Endothelial cell of umbilical vein (primary cell): ENCODE measurements at regions not wholly inside any gene's neighbourhood (a gene's known extent, or its start where the extent isn't known, plus 50 kb on each side); places are given as distances from the start of the nearest gene placed in this dataset.
"Not testable (repeated sequence)": the region's sequence is repeated elsewhere in the genome, so short reads cannot be mapped to it uniquely, and the experiment has no call there.

Source experiments
- BruUV-seq: library from RNA; stranded (reverse); fragments of 400-500 nt; replicated peaks from 2 replicates; lab custom pipeline; 2021; lab: Mats Ljungman, UMichigan
- CTCF ChIA-PET: fragments of 300-600, 350-600 bp; sonication (Branson Sonifier 250); formaldehyde crosslinking; loops from one replicate; lab custom pipeline; 2021; ENCODE audit warnings: antibody characterized with exemption, inconsistent platforms; lab: Charles Lee
- POLR2A ChIA-PET: fragments of 300-600, 350-600 bp; sonication (Branson Sonifier 250); formaldehyde crosslinking; loops from one replicate; lab custom pipeline; 2021; ENCODE audit warnings: antibody characterized with exemption, inconsistent platforms; lab: Charles Lee
- DNase-seq: peaks from one replicate; pipeline ENCODE4 v3.0.0-alpha.2; 2011; ENCODE audit warnings: low read depth, low spot score
- FAIRE-seq: peaks from 2 replicates; lab custom pipeline; 2011; peaks lifted over from hg19 to GRCh38; lab: Jason Lieb, UNC
- H2AFZ ChIP-seq: 2 replicates; pipeline ENCODE4 v1.6.0; 2012; ENCODE audit warnings: low read depth, low read length, control low read depth, inconsistent platforms
- H3K27ac ChIP-seq: 2 replicates; pipeline ENCODE4 v1.5.1; 2011; ENCODE audit warnings: low read depth, mild to moderate bottlenecking, control low read depth, low read length, moderate library complexity; ENCODE audit not compliant: insufficient read depth
- H3K27me3 ChIP-seq, 2 experiments: 2 replicates each; pipeline versions ENCODE4 v1.6.0 to v1.6.1; 2011; ENCODE audit warnings: low read length in 2 of 2, mixed read lengths in 1 of 2; ENCODE audit not compliant: control insufficient read depth in 2 of 2, insufficient read depth in 2 of 2
- H3K36me3 ChIP-seq, 2 experiments: 2 replicates in 1 of 2; 3 replicates in 1 of 2; pipeline ENCODE4 v1.5.1; 2011; ENCODE audit warnings: low read length in 2 of 2, mild to moderate bottlenecking in 1 of 2, moderate library complexity in 1 of 2; ENCODE audit not compliant: control insufficient read depth in 2 of 2, insufficient read depth in 2 of 2; ENCODE audit errors: extremely low read depth in 1 of 2
- H3K4me1 ChIP-seq: 3 replicates; pipeline ENCODE4 v1.5.1; 2011; ENCODE audit warnings: mild to moderate bottlenecking, low read length; ENCODE audit not compliant: control insufficient read depth, insufficient read depth; ENCODE audit errors: extremely low read depth
- H3K4me2 ChIP-seq: 2 replicates; pipeline ENCODE4 v1.6.1; 2011; ENCODE audit warnings: low read length, control low read depth, mixed read lengths; ENCODE audit not compliant: insufficient read depth
- H3K4me3 ChIP-seq, 3 experiments: fragments of 200-600 bp in 1 of 3; sonication (generic), shearing (Covaris generic) in 1 of 3; replicated peaks in 1 of 3; 2 replicates each; pipeline ENCODE4 v1.5.1; 2011 to 2016; ENCODE audit warnings: control low read depth in 3 of 3, low read length in 3 of 3, mild to moderate bottlenecking in 2 of 3, inconsistent platforms in 1 of 3, low read depth in 1 of 3, moderate library complexity in 1 of 3; ENCODE audit not compliant: insufficient read depth in 1 of 3
- H3K79me2 ChIP-seq: 2 replicates; pipeline ENCODE4 v1.6.0; 2012; ENCODE audit warnings: low read length, inconsistent platforms; ENCODE audit not compliant: control insufficient read depth, insufficient read depth
- H3K9ac ChIP-seq: replicated peaks from 2 replicates; pipeline ENCODE3; 2011; ENCODE audit warnings: low read length, control low read depth; ENCODE audit not compliant: insufficient read depth; ENCODE audit errors: extremely low read depth
- H3K9me1 ChIP-seq: replicated peaks from 3 replicates; pipeline ENCODE4 v1.6.0; 2011; ENCODE audit warnings: mild to moderate bottlenecking, low read length; ENCODE audit not compliant: control insufficient read depth, insufficient read depth; ENCODE audit errors: extremely low read depth
- H3K9me3 ChIP-seq: replicated peaks from 2 replicates; pipeline ENCODE4 v1.5.1; 2012; ENCODE audit warnings: low read length, inconsistent platforms; ENCODE audit not compliant: control insufficient read depth, insufficient read depth
- H4K20me1 ChIP-seq: replicated peaks from 2 replicates; pipeline ENCODE3; 2011; ENCODE audit warnings: mild to moderate bottlenecking, low read length; ENCODE audit not compliant: control insufficient read depth, insufficient read depth; ENCODE audit errors: extremely low read depth
- dilution Hi-C: fragments of 300-500 bp; cut with MboI; formaldehyde crosslinking; loops from one replicate; pipeline ENCODE4 v1.15.0; 2019; ENCODE audit warnings: low sequenced_read_pairs; ENCODE audit not compliant: extremely low pct_ligation_motif_present
- intact Hi-C: fragments of 100-400 bp; cut with micrococcal nuclease; formaldehyde crosslinking; loops from one replicate; pipeline ENCODE4 v1.10.0; 2022

DNA sequence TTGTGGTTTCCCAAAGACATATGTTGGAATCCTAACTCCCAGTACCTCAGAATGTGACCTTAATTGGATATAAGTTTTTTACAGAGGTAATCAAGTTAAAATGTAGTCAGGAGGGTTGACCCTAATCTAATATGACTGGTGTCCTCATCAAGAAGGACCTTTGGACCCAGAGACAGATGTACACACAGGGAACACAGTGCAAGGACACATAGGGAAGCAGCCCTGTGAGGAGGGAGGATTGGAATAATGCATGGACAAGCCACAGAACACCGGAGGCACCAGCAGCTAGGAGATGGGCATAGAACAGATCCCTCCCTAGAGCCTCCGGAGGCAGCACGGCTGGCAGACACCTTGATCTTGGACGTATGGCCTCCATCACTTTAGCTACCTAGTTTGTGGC lies 119.8 kb upstream of the SPATA31A3 start:
- H3K4me2 ChIP-seq, H3K9me3 ChIP-seq, H3K27ac ChIP-seq, H3K4me3 ChIP-seq, H3K36me3 ChIP-seq, POLR2A ChIA-PET, H4K20me1 ChIP-seq, H3K79me2 ChIP-seq, dilution Hi-C loops, H3K9me1 ChIP-seq, H2AFZ ChIP-seq, intact Hi-C loops, H3K27me3 ChIP-seq, H3K4me1 ChIP-seq, DNase-seq, FAIRE-seq, BruUV-seq, CTCF ChIA-PET, H3K9ac ChIP-seq: not testable (repeated sequence)

DNA sequence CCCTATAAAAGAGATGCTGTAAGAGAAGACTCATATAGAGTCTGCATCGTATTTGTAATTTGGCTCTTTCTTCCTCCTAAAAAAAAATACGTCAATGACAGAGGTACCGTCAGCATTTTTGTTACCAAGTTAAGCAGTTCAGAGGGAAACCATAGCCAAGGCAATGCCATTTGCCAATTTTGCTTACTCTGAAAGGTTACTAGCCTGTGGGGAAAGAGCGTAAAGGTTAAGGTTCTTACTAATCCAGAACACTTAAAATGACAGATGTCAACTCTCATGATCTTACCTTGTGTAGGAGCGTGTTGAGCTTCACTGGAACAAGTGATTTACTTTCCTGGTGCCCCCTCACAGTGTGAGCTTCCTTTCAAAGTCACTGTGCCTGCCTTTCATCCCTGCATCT lies 119.4 kb upstream of the SPATA31A3 start:
- H2AFZ ChIP-seq, H3K79me2 ChIP-seq, H3K4me1 ChIP-seq, H3K27me3 ChIP-seq, H3K9ac ChIP-seq, H3K4me3 ChIP-seq, H3K4me2 ChIP-seq, intact Hi-C loops, H3K27ac ChIP-seq, H4K20me1 ChIP-seq, BruUV-seq, CTCF ChIA-PET, POLR2A ChIA-PET, H3K9me1 ChIP-seq, DNase-seq, FAIRE-seq, dilution Hi-C loops, H3K9me3 ChIP-seq, H3K36me3 ChIP-seq: not testable (repeated sequence)

DNA sequence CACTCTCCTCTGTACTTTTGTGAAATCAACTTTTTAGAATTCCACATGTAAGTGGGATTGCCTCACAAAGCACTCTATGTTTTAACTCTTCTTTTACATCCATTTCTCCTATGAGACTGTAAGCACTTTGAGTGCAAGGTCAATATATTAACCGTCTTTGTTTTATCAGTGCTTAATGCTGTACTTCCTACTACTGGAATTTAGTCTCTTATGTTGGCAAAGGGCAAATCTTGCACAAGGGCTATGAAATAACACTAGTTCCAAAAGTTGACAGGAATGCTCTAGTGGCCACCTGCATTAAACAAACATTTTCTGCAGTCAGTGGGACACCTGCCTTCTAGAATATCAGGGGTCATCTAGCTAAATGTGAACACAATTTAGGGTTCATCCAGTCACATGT lies 117.5 kb upstream of the SPATA31A3 start:
- H3K9ac ChIP-seq, H3K9me1 ChIP-seq, POLR2A ChIA-PET, intact Hi-C loops, H3K9me3 ChIP-seq, H3K27ac ChIP-seq, H3K79me2 ChIP-seq, H4K20me1 ChIP-seq, DNase-seq, H2AFZ ChIP-seq, CTCF ChIA-PET, H3K4me3 ChIP-seq, BruUV-seq, dilution Hi-C loops, H3K4me2 ChIP-seq, FAIRE-seq, H3K36me3 ChIP-seq, H3K4me1 ChIP-seq, H3K27me3 ChIP-seq: not testable (repeated sequence)

DNA sequence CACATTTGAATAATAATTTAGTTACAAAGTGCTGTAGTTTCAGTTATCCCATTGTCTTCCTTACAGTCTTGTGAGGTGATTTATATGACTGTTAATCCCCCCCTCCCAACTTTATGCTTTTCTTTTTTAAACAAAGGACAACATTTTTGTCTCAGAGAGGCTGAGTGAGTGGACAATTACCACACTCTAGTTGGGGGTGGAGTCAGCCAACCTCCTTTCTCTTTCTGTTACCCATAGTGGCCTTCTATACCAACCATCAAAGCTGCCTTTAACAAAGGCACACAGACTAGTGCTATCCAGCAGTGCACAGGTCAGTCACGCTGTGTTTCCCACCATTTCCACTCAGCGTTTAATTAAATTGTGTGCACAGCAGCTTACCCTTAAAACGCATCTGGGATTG lies 114.3 kb upstream of the SPATA31A3 start:
- FAIRE-seq, H3K4me3 ChIP-seq, H4K20me1 ChIP-seq, H3K36me3 ChIP-seq, H3K27me3 ChIP-seq, H2AFZ ChIP-seq, POLR2A ChIA-PET, DNase-seq, BruUV-seq, intact Hi-C loops, H3K27ac ChIP-seq, H3K4me1 ChIP-seq, dilution Hi-C loops, CTCF ChIA-PET, H3K9me3 ChIP-seq, H3K4me2 ChIP-seq, H3K9ac ChIP-seq, H3K79me2 ChIP-seq, H3K9me1 ChIP-seq: not testable (repeated sequence)
